Esophagus muscularis mucosa (tissue), 4 donors: ENCODE measurements at regions not wholly inside any gene's neighbourhood (a gene's known extent, or its start where the extent isn't known, plus 50 kb on each side); places are given as distances from the start of the nearest gene placed in this dataset.

Experiments used
- DNase-seq: peaks from one replicate; pipeline ENCODE4 v3.0.0-alpha.2; 2017; ENCODE audit errors: extremely low spot score
- H3K27ac ChIP-seq, 4 donors: fragments of 200-600 bp; sonication (generic); replicated peaks in 1 of 4; 1 replicate in 3 of 4; 2 replicates in 1 of 4; pipeline ENCODE4 v1.5.1; 2016 to 2019; ENCODE audit warnings: mild to moderate bottlenecking in 1 of 4
- H3K27me3 ChIP-seq, 4 donors: fragments of 200-600 bp; sonication (generic); one replicate each; pipeline versions ENCODE4 v1.5.1 to v1.6.0; 2016 to 2019
- H3K36me3 ChIP-seq, 4 donors: fragments of 200-600 bp; sonication (generic); one replicate each; pipeline ENCODE4 v1.5.1; 2016 to 2019
- H3K4me1 ChIP-seq, 4 donors: fragments of 200-600 bp; sonication (generic); one replicate each; pipeline ENCODE4 v1.5.1; 2016 to 2019
- H3K4me3 ChIP-seq, 4 donors: fragments of 200-600 bp; sonication (generic); 1 replicate in 2 of 4; 2 replicates in 2 of 4; pipeline ENCODE4 v1.5.1; 2016 to 2019; ENCODE audit warnings: mild to moderate bottlenecking in 4 of 4, moderate library complexity in 1 of 4
- H3K9me3 ChIP-seq, 4 donors: fragments of 200-600 bp; sonication (generic); 1 replicate in 3 of 4; 2 replicates in 1 of 4; pipeline ENCODE4 v1.5.1; 2016 to 2019
- CTCF ChIP-seq, 3 experiments: fragments of 200-600 bp in 2 of 3; fragments of 450-650 bp in 1 of 3; sonication (generic) in 2 of 3; IDR thresholded peaks; one replicate each; pipeline ENCODE4 v1.5.1; 2017 to 2019; ENCODE audit warnings: antibody characterized with exemption in 3 of 3, mild to moderate bottlenecking in 2 of 3, moderate library complexity in 1 of 3
- EP300 ChIP-seq: sonication (generic); formaldehyde crosslinking; IDR thresholded peaks from one replicate; pipeline ENCODE4 v1.6.1; 2017; ENCODE audit warnings: antibody characterized with exemption
- POLR2A ChIP-seq: fragments of 450-650 bp; IDR thresholded peaks from one replicate; pipeline ENCODE4 v1.6.1; 2017; ENCODE audit warnings: antibody characterized with exemption, moderate library complexity, mild to moderate bottlenecking, low read depth
- POLR2AphosphoS5 ChIP-seq, 2 donors: sonication (generic); formaldehyde crosslinking; IDR thresholded peaks; one replicate each; pipeline ENCODE4 v1.6.1; 2017; ENCODE audit warnings: antibody characterized with exemption in 2 of 2
- WGBS: methylation state at CpG from one replicate; pipeline ENCODE4 v1.1.5; 2018; 5-methylcytosine and 5-hydroxymethylcytosine counted together
- intact Hi-C: fragments of 100-400 bp; cut with DNase I; formaldehyde crosslinking; loops from one replicate; pipeline ENCODE4 v1.15.1; 2023

GRCh38 chr22:49437356-49437755 is 390.3 kb downstream of the BRD1 start:
- H3K9me3 ChIP-seq: peaks cover 0 to 17% (median 4%) of the 10 kb centered on the region in 4 donors
- peaks cover 0 to 68% (median 0%) of the 10 kb centered on the region in 4 donors for H3K27me3 ChIP-seq
- TF ChIP-seq POLR2AphosphoS5 (IDR thresholded peaks at IDR 0.05): no peak
- TF ChIP-seq EP300: no peak
- TF ChIP-seq POLR2A: no peak
- no peak for TF ChIP-seq CTCF (IDR thresholded peaks at IDR 0.05)
- no peak overlapping the region for H3K27ac ChIP-seq
- 92% methylated on average over 17 of the region's 17 CpGs for WGBS
- no peaks in the 10 kb centered on the region for H3K4me1 ChIP-seq
- DNase-seq: no peak
- no peaks in the 10 kb centered on the region for H3K36me3 ChIP-seq
- no peak overlapping the region for H3K4me3 ChIP-seq
- intact Hi-C loops: no loop called here

GRCh38 chr22:49436056-49436455 is 391.6 kb downstream of the BRD1 start:
- H3K36me3 ChIP-seq: no peaks in the 10 kb centered on the region
- DNase-seq: no peak
- H3K4me3 ChIP-seq: no peak overlapping the region
- intact Hi-C loops: no loop called here
- H3K27ac ChIP-seq: no peak overlapping the region
- H3K9me3 ChIP-seq: peaks cover 0 to 17% (median 4%) of the 10 kb centered on the region in 4 donors
- WGBS: 68% methylated on average over 10 of the region's 11 CpGs
- peaks cover 0 to 71% (median 0%) of the 10 kb centered on the region in 4 donors for H3K27me3 ChIP-seq
- TF ChIP-seq POLR2A: no peak
- no peak for TF ChIP-seq CTCF (IDR thresholded peaks at IDR 0.05)
- TF ChIP-seq POLR2AphosphoS5 (IDR thresholded peaks at IDR 0.05): no peak
- no peak for TF ChIP-seq EP300
- H3K4me1 ChIP-seq: no peaks in the 10 kb centered on the region

- Histone ChIP-seq H3K9me3 (peaks cover 0 to 17% (median 4%) of the 10 kb centered on the region in 4 donors), H3K27me3 (peaks cover 0 to 66% (median 0%) of the 10 kb centered on the region in 4 donors), H3K27ac (no peak overlapping the region), H3K36me3 (no peaks in the 10 kb centered on the region), H3K4me3 (no peak overlapping the region), H3K4me1 (no peaks in the 10 kb centered on the region)
- 80% methylated on average over 12 of the region's 13 CpGs for WGBS
- no peak for DNase-seq
- TF ChIP-seq CTCF (IDR thresholded peaks at IDR 0.05): no peak
- TF ChIP-seq POLR2A: no peak
- no peak for TF ChIP-seq POLR2AphosphoS5 (IDR thresholded peaks at IDR 0.05)
- TF ChIP-seq EP300: no peak
- intact Hi-C loops: no loop called here
Measured at GRCh38 chr22:49435596-49435995, 392.1 kb downstream of the BRD1 start.

GRCh38 chr22:49433717-49434611 is 393.7 kb downstream of the BRD1 start:
- no peak for DNase-seq
- Histone ChIP-seq H3K4me3 (no peak overlapping the region), H3K27ac (no peak overlapping the region), H3K27me3 (peaks cover 0 to 56% (median 0%) of the 10 kb centered on the region in 4 donors), H3K4me1 (no peaks in the 10 kb centered on the region), H3K36me3 (no peaks in the 10 kb centered on the region), H3K9me3 (peaks cover 0 to 17% (median 4%) of the 10 kb centered on the region in 4 donors)
- WGBS: 78% methylated on average over 33 of the region's 37 CpGs
- TF ChIP-seq CTCF (IDR thresholded peaks at IDR 0.05) (no peak), POLR2AphosphoS5 (IDR thresholded peaks at IDR 0.05) (no peak), POLR2A (no peak), EP300 (no peak)
- intact Hi-C loops: no loop called here
